GM12878 (cell line): ENCODE measurements at regions not wholly inside any gene's neighbourhood (a gene's known extent, or its start where the extent isn't known, plus 50 kb on each side); places are given as distances from the start of the nearest gene placed in this dataset.

Source experiments
- ATAC-seq: fragments of 200-7000 bp; cut with Tn5 transposase; 3 replicates; pipeline ENCODE4 v1.9.1; 2020; ENCODE audit warnings: mild to moderate bottlenecking, moderate library complexity
- BruUV-seq: library from RNA; stranded (reverse); fragments of 400-500 nt; replicated peaks from 2 replicates; lab custom pipeline; 2021; lab: Mats Ljungman, UMichigan
- CTCF ChIA-PET: fragments of 300-600 bp; sonication (Branson Sonifier 250); formaldehyde crosslinking; extraction: SDS; loops from one replicate; lab custom pipeline; 2021; ENCODE audit warnings: inconsistent platforms; lab: Yijun Ruan, JAX
- POLR2A ChIA-PET: fragments of 350-600 bp; formaldehyde crosslinking; extraction: SDS; loops from one replicate; lab custom pipeline; 2021; ENCODE audit warnings: inconsistent platforms; lab: Charles Lee
- RAD21 ChIA-PET: fragments of 300-600 bp; sonication (Branson Sonifier 250); formaldehyde crosslinking; loops from one replicate; lab custom pipeline; 2023; ENCODE audit warnings: antibody characterized with exemption; ENCODE audit not compliant: unreplicated experiment; lab: Charles Lee
- SMC1A ChIA-PET: fragments of 300-600 bp; sonication (Branson Sonifier 250); formaldehyde crosslinking; loops from one replicate; lab custom pipeline; 2023; ENCODE audit not compliant: unreplicated experiment, uncharacterized antibody; lab: Charles Lee
- DNase-seq: peaks from one replicate; pipeline ENCODE4 v3.0.0-alpha.2; 2011; ENCODE audit warnings: low read depth, low spot score
- FAIRE-seq: peaks from 3 replicates; lab custom pipeline; 2011; peaks lifted over from hg19 to GRCh38; lab: Jason Lieb, UNC
- H2AFZ ChIP-seq: 2 replicates; pipeline ENCODE4 v1.6.0; 2011; ENCODE audit warnings: low read depth, low read length, control low read depth; ENCODE audit not compliant: control insufficient read depth
- H3K27ac ChIP-seq: 2 replicates; pipeline ENCODE4 v1.5.1; 2011; ENCODE audit warnings: control low read depth; ENCODE audit not compliant: control insufficient read depth, insufficient read depth
- H3K27me3 ChIP-seq, 2 experiments: replicated peaks in 1 of 2; 2 replicates each; pipeline versions ENCODE4 v1.6.0 to v1.6.1; 2011; ENCODE audit warnings: low read length in 1 of 2; ENCODE audit not compliant: control insufficient read depth in 2 of 2, insufficient read depth in 2 of 2
- H3K36me3 ChIP-seq, 2 experiments: 2 replicates each; pipeline ENCODE4 v1.5.1; 2011; ENCODE audit warnings: low read length in 1 of 2; ENCODE audit not compliant: control insufficient read depth in 2 of 2, insufficient read depth in 2 of 2
- H3K4me1 ChIP-seq: 2 replicates; pipeline ENCODE4 v1.6.1; 2011; ENCODE audit warnings: mild to moderate bottlenecking, low read length, moderate library complexity, mixed read lengths; ENCODE audit not compliant: control insufficient read depth, insufficient read depth
- H3K4me2 ChIP-seq: 2 replicates; pipeline ENCODE4 v1.6.0; 2011; ENCODE audit warnings: control low read depth; ENCODE audit not compliant: control insufficient read depth, insufficient read depth
- H3K4me3 ChIP-seq: fragments of 200-600 bp; sonication (generic); 2 replicates; pipeline ENCODE4 v1.5.1; 2016
- H3K79me2 ChIP-seq: 2 replicates; pipeline ENCODE4 v1.6.0; 2011; ENCODE audit warnings: low read length; ENCODE audit not compliant: control insufficient read depth, insufficient read depth
- H3K9ac ChIP-seq: 2 replicates; pipeline ENCODE4 v1.8.0; 2011; ENCODE audit warnings: low read length, control low read depth, mixed read lengths; ENCODE audit not compliant: control insufficient read depth, insufficient read depth
- H3K9me3 ChIP-seq: replicated peaks from 3 replicates; pipeline ENCODE4 v1.5.1; 2011; ENCODE audit warnings: mild to moderate bottlenecking, low read length; ENCODE audit not compliant: control insufficient read depth, insufficient read depth
- H4K20me1 ChIP-seq: 2 replicates; pipeline ENCODE4 v1.6.0; 2011; ENCODE audit not compliant: control insufficient read depth, insufficient read depth
- E2F8 ChIP-seq: fragments of 450-650 bp; IDR thresholded peaks from 2 replicates; pipeline ENCODE4 v1.6.1; 2018; ENCODE audit warnings: mild to moderate bottlenecking, low read depth, moderate library complexity; ENCODE audit not compliant: partially characterized antibody
- GABPA ChIP-seq: IDR thresholded peaks from 2 replicates; pipeline ENCODE4 v1.6.1; 2014; ENCODE audit warnings: antibody characterized with exemption, low read depth, mild to moderate bottlenecking, inconsistent platforms
- MXI1 ChIP-seq: fragments of 150-350 bp; IDR thresholded peaks from 2 replicates; pipeline ENCODE4 v1.6.1; 2011; ENCODE audit warnings: low read depth, mild to moderate bottlenecking, inconsistent platforms, low read length, improper control_type of control experiment
- NFYB ChIP-seq: IDR thresholded peaks from 2 replicates; pipeline ENCODE4 v1.6.1; 2011; ENCODE audit warnings: low read depth, mild to moderate bottlenecking, low read length, improper control_type of control experiment, moderate library complexity; ENCODE audit not compliant: insufficient read depth
- POU2F2 ChIP-seq: IDR thresholded peaks from 3 replicates; pipeline ENCODE4 v1.6.1; 2011; ENCODE audit warnings: low read depth, mild to moderate bottlenecking, low read length, borderline replicate concordance
- REST ChIP-seq: IDR thresholded peaks from 2 replicates; pipeline ENCODE4 v1.6.1; 2012; ENCODE audit warnings: mild to moderate bottlenecking, low read depth, low read length
- SUPT20H ChIP-seq: IDR thresholded peaks from 2 replicates; pipeline ENCODE4 v1.6.1; 2011; ENCODE audit warnings: low read depth, mild to moderate bottlenecking, low read length, moderate library complexity, borderline replicate concordance; ENCODE audit not compliant: control insufficient read depth
- WGBS: methylation state at CpG from one replicate; pipeline ENCODE4 v1.1.6; 2016; ENCODE audit warnings: low lambda C conversion rate; ENCODE audit not compliant: insufficient replicate concordance, insufficient coverage; ENCODE audit errors: missing lambda C conversion rate; 5-methylcytosine and 5-hydroxymethylcytosine counted together
- in situ Hi-C: fragments of 300-500 bp; cut with MboI; formaldehyde crosslinking; loops from 9 replicates; pipeline ENCODE4 v1.14.3; 2018; ENCODE audit warnings: mixed read lengths
- intact Hi-C: fragments of 100-400 bp; cut with micrococcal nuclease; formaldehyde crosslinking; loops from one replicate; pipeline ENCODE4 v1.14.2; 2022; ENCODE audit not compliant: unreplicated experiment

GRCh38 chr10:83960125-83960524 is 179.2 kb upstream of the GHITM start:
- H3K9ac ChIP-seq = no peak overlapping the region
- BruUV-seq = no TSS peak
- intact Hi-C loops (no loop called here), in situ Hi-C loops (no loop called here)
- CTCF ChIA-PET = interaction anchor here (0.7 to 1.5 kb wide), 2 partner anchors 51 to 88 kb away, joined by 4 to 5 read pairs; no protein-coding TSS in a partner anchor
- no peaks in the 10 kb centered on the region for H3K9me3 ChIP-seq
- no peaks in the 10 kb centered on the region for H3K36me3 ChIP-seq
- no peak overlapping the region for H3K4me2 ChIP-seq
- H3K27me3 ChIP-seq = no peaks in the 10 kb centered on the region
- ATAC-seq (no peak), FAIRE-seq (no peak), DNase-seq (no peak)
- WGBS = 0% methylated on average over 1 of the region's 1 CpG
- H3K27ac ChIP-seq = no peak overlapping the region
- POLR2A ChIA-PET = no interaction called here
- SMC1A ChIA-PET = interaction anchor here (0.7 to 1.0 kb wide), 2 partner anchors 28 to 36 kb away, joined by 3 to 4 read pairs; no protein-coding TSS in a partner anchor
- H2AFZ ChIP-seq = no peak overlapping the region
- H3K4me3 ChIP-seq = no peak overlapping the region
- no peaks in the 10 kb centered on the region for H3K4me1 ChIP-seq
- RAD21 ChIA-PET = interaction anchor here (1.0 kb wide), 1 partner anchor 18 kb away, joined by 3 read pairs; no protein-coding TSS in a partner anchor
- no peaks in the 10 kb centered on the region for H4K20me1 ChIP-seq
- TF ChIP-seq POU2F2 (no peak), E2F8 (no peak), MXI1 (no peak), SUPT20H (no peak), GABPA (no peak), REST (peak; percentile 58; the same call in 1 of the 2 replicates), NFYB (no peak)
- H3K79me2 ChIP-seq = no peaks in the 10 kb centered on the region
